Hematopoietic multipotent progenitor cell (in vitro differentiated cells): ENCODE measurements at regions not wholly inside any gene's neighbourhood (a gene's known extent, or its start where the extent isn't known, plus 50 kb on each side); places are given as distances from the start of the nearest gene placed in this dataset.

Source experiments
- DNase-seq, 3 donors: peaks; one replicate each; pipeline ENCODE4 v3.0.0-alpha.2; 2011 to 2015; ENCODE audit warnings: low read depth in 2 of 3, low spot score in 2 of 3

- DNase-seq, result no peak
Observed at GRCh38 chr4:102439812-102440211, 61.3 kb upstream of the NFKB1 start.

- no peak for DNase-seq
Observed at GRCh38 chr4:102440498-102440897, 60.7 kb upstream of the NFKB1 start.

GRCh38 chr4:102441978-102442911, 58.9 kb upstream of the NFKB1 start:
- no peak for DNase-seq

GRCh38 chr4:102444752-102445151, 56.4 kb upstream of the NFKB1 start:
- no peak for DNase-seq

GRCh38 chr4:102445213-102445612, 55.9 kb upstream of the NFKB1 start:
- DNase-seq, result no peak

GRCh38 chr4:102447413-102447812, 53.7 kb upstream of the NFKB1 start:
- peak in 1 of 3 donors; percentile 45 for DNase-seq

GRCh38 chr4:102449751-102450352, 51.3 kb upstream of the NFKB1 start:
- peak; percentile 39 to 88 (median 66) for DNase-seq

DNA sequence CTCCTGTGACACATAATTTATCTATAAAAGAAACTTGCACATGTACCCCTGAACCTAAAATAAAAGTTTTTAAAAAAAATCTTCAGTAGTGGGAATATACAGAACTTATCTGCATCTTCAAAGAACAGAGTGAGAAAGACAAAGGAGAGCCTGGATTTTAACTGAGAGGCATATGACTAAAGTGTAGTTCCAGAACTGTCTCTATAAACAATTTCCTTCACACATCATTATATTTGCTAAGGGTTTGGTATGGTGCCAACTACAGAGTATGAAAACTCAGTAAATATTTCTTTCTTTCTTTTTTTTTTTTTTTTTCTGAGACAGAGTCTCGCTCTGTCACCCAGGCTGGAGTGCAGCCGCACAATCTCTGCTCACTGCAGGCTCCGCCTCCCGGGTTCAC, 49.9 kb upstream of the NFKB1 start:
- no peak for DNase-seq
